TTC549 (cell line): ENCODE measurements at regions not wholly inside any gene's neighbourhood (a gene's known extent, or its start where the extent isn't known, plus 50 kb on each side); places are given as distances from the start of the nearest gene placed in this dataset.

Experiments used
- FAIRE-seq: peaks from 2 replicates; lab custom pipeline; 2012; peaks lifted over from hg19 to GRCh38; lab: Jason Lieb, UNC

- FAIRE-seq = no peak
These were observed 276.7 kb downstream of the POU4F1 start for GRCh38 chr13:78326633-78327032.

- no peak for FAIRE-seq
These were observed 277.8 kb downstream of the POU4F1 start for GRCh38 chr13:78325585-78325984.

GRCh38 chr13:78323848-78324247 is 279.5 kb downstream of the POU4F1 start:
- FAIRE-seq = no peak

GRCh38 chr13:78323040-78323439 is 280.3 kb downstream of the POU4F1 start:
- FAIRE-seq = no peak

- FAIRE-seq = no peak
These were observed 284.2 kb downstream of the POU4F1 start for GRCh38 chr13:78319101-78319627.

GRCh38 chr13:78317030-78317429 is 286.3 kb downstream of the POU4F1 start:
- FAIRE-seq = no peak

- FAIRE-seq = no peak
These were observed 293.7 kb downstream of the POU4F1 start for GRCh38 chr13:78309497-78310180.

GRCh38 chr13:78306519-78307206 is 296.7 kb downstream of the POU4F1 start:
- FAIRE-seq = no peak

- no peak for FAIRE-seq
These were observed 298.2 kb downstream of the POU4F1 start for GRCh38 chr13:78305171-78305570.

GRCh38 chr13:78299832-78300623 is 303.3 kb downstream of the POU4F1 start:
- FAIRE-seq = no peak

GRCh38 chr13:78298657-78299056 is 304.7 kb downstream of the POU4F1 start:
- FAIRE-seq = no peak

- FAIRE-seq = no peak
These were observed 316.6 kb downstream of the POU4F1 start for GRCh38 chr13:78286748-78287147.

GRCh38 chr13:78265098-78265497 is 338.3 kb downstream of the POU4F1 start:
- FAIRE-seq = no peak

GRCh38 chr13:78258304-78258703 is 339.7 kb upstream of the EDNRB start:
- no peak for FAIRE-seq

GRCh38 chr13:78256484-78256883 is 337.9 kb upstream of the EDNRB start:
- no peak for FAIRE-seq

- FAIRE-seq = no peak
These were observed 335.5 kb upstream of the EDNRB start for GRCh38 chr13:78254113-78254512.

GRCh38 chr13:78247362-78247761 is 328.7 kb upstream of the EDNRB start:
- no peak for FAIRE-seq

- no peak for FAIRE-seq
These were observed 322.8 kb upstream of the EDNRB start for GRCh38 chr13:78241278-78241919.

- FAIRE-seq = no peak
These were observed 321.1 kb upstream of the EDNRB start for GRCh38 chr13:78239714-78240113.

GRCh38 chr13:78238911-78239310 is 320.3 kb upstream of the EDNRB start:
- FAIRE-seq = no peak

GRCh38 chr13:78228940-78229339 is 310.3 kb upstream of the EDNRB start:
- no peak for FAIRE-seq

GRCh38 chr13:78228211-78228610 is 309.6 kb upstream of the EDNRB start:
- no peak for FAIRE-seq
